ENCODE measurements at regions not wholly inside any gene's neighbourhood (a gene's known extent, or its start where the extent isn't known, plus 50 kb on each side); places are given as distances from the start of the nearest gene placed in this dataset.
"Not testable (repeated sequence)": the region's sequence is repeated elsewhere in the genome, so short reads cannot be mapped to it uniquely, and the experiment has no call there.

GRCh38 chr3:167030082-167030725 lies 349.9 kb downstream of the ZBBX start:
- ATAC-seq = no peak
- Histone ChIP-seq H3K4me3 (no peak overlapping the region), H3K36me3 (no peaks in the 10 kb centered on the region), H3K9me3 (no peaks in the 10 kb centered on the region), H3K27me3 (no peaks in the 10 kb centered on the region), H3K27ac (no peak overlapping the region), H3K4me1 (no peaks in the 10 kb centered on the region)
- WGBS, 2 donors (ENCODE audit: low coverage in 1 of 2) = 62 to 78% methylated on average over 3 to 4 of the region's 4 CpGs
- TF ChIP-seq EP300 (IDR thresholded peaks at IDR 0.05) (no peak), POLR2A (IDR thresholded peaks at IDR 0.05) (no peak), CTCF (IDR thresholded peaks at IDR 0.05) (no peak), POLR2AphosphoS5 (IDR thresholded peaks at IDR 0.05) (no peak)

- WGBS, 2 donors (ENCODE audit: low coverage in 1 of 2) = 87% methylated on average over 2 of the region's 2 CpGs
- H3K27me3 ChIP-seq, ATAC-seq: not testable (repeated sequence)
Observed at GRCh38 chr3:167019503-167019902, 360.6 kb downstream of the ZBBX start.

GRCh38 chr3:167018591-167019111 lies 361.4 kb downstream of the ZBBX start:
- not testable (repeated sequence) for H3K9me3 ChIP-seq, H3K27ac ChIP-seq, H3K4me1 ChIP-seq, H3K4me3 ChIP-seq, ATAC-seq, H3K36me3 ChIP-seq, H3K27me3 ChIP-seq
- WGBS, 2 donors (ENCODE audit: low coverage in 1 of 2) = no CpG with 5 or more reads among the region's 34 CpGs

More at GRCh38 chr3:167019503-167019902, 360.6 kb downstream of the ZBBX start:
- H3K36me3 ChIP-seq, H3K27ac ChIP-seq, H3K4me3 ChIP-seq, H3K9me3 ChIP-seq, H3K4me1 ChIP-seq: not testable (repeated sequence)

- no peaks in the 10 kb centered on the region for H3K27me3 ChIP-seq
- no peak overlapping the region for H3K27ac ChIP-seq
- no peak overlapping the region for H3K4me3 ChIP-seq
- WGBS, 2 donors (ENCODE audit: low coverage in 1 of 2) = 78 to 92% methylated on average over 1 of the region's 1 CpG
- ATAC-seq = no peak
- no peaks in the 10 kb centered on the region for H3K4me1 ChIP-seq
- TF ChIP-seq POLR2A (IDR thresholded peaks at IDR 0.05) = no peak
- H3K36me3 ChIP-seq = no peaks in the 10 kb centered on the region
- H3K9me3 ChIP-seq = no peaks in the 10 kb centered on the region
Observed at GRCh38 chr3:167012691-167013090, 367.4 kb downstream of the ZBBX start.

- no peaks in the 10 kb centered on the region for H3K9me3 ChIP-seq
- no peak overlapping the region for H3K27ac ChIP-seq
- no peak overlapping the region for H3K4me3 ChIP-seq
- no peaks in the 10 kb centered on the region for H3K36me3 ChIP-seq
- no peak for TF ChIP-seq POLR2A (IDR thresholded peaks at IDR 0.05)
- no peak for TF ChIP-seq EP300 (IDR thresholded peaks at IDR 0.05)
- TF ChIP-seq CTCF (IDR thresholded peaks at IDR 0.05) = no peak
- no peak for TF ChIP-seq POLR2AphosphoS5 (IDR thresholded peaks at IDR 0.05)
- no peaks in the 10 kb centered on the region for H3K27me3 ChIP-seq
- no peak for ATAC-seq
- no peaks in the 10 kb centered on the region for H3K4me1 ChIP-seq
Observed at GRCh38 chr3:167008791-167009190, 371.3 kb downstream of the ZBBX start.

GRCh38 chr3:167001374-167001773 lies 378.7 kb downstream of the ZBBX start:
- Histone ChIP-seq H3K4me1 (no peaks in the 10 kb centered on the region), H3K27me3 (no peaks in the 10 kb centered on the region), H3K9me3 (peaks cover 0 to 20% (median 0%) of the 10 kb centered on the region in 3 donors), H3K27ac (no peak overlapping the region), H3K36me3 (no peaks in the 10 kb centered on the region), H3K4me3 (no peak overlapping the region)
- WGBS, 2 donors (ENCODE audit: low coverage in 1 of 2) = no CpG with 5 or more reads among the region's 4 CpGs
- no peak for ATAC-seq
- TF ChIP-seq POLR2A (IDR thresholded peaks at IDR 0.05) (no peak), EP300 (IDR thresholded peaks at IDR 0.05) (no peak), POLR2AphosphoS5 (IDR thresholded peaks at IDR 0.05) (no peak), CTCF (IDR thresholded peaks at IDR 0.05) (no peak)

Data from gastroesophageal sphincter (tissue), 4 donors.